Osteoblast (primary cell): ENCODE measurements at regions not wholly inside any gene's neighbourhood (a gene's known extent, or its start where the extent isn't known, plus 50 kb on each side); places are given as distances from the start of the nearest gene placed in this dataset.
"Not testable (repeated sequence)": the region's sequence is repeated elsewhere in the genome, so short reads cannot be mapped to it uniquely, and the experiment has no call there.

Experiments used
- DNase-seq: peaks from one replicate; pipeline ENCODE4 v3.0.0; 2011; ENCODE audit warnings: low spot score, mixed read lengths; ENCODE audit not compliant: insufficient read length; ENCODE audit errors: missing footprints
- H2AFZ ChIP-seq: 2 replicates; pipeline ENCODE4 v1.6.0; 2011; ENCODE audit warnings: mild to moderate bottlenecking, low read length
- H3K27ac ChIP-seq: 2 replicates; pipeline ENCODE4 v1.5.1; 2011; ENCODE audit warnings: mild to moderate bottlenecking, low read depth, low read length, moderate library complexity
- H3K27me3 ChIP-seq: 2 replicates; pipeline ENCODE4 v1.6.0; 2012; ENCODE audit warnings: mild to moderate bottlenecking, control low read depth, inconsistent platforms, low read length, moderate library complexity; ENCODE audit not compliant: insufficient read depth
- H3K36me3 ChIP-seq: 2 replicates; pipeline ENCODE4 v1.5.1; 2011; ENCODE audit warnings: mild to moderate bottlenecking, low read length, control low read depth, moderate library complexity; ENCODE audit not compliant: insufficient read depth
- H3K4me1 ChIP-seq: 2 replicates; pipeline ENCODE4 v1.5.1; 2011; ENCODE audit warnings: mild to moderate bottlenecking, low read length, control low read depth, moderate library complexity; ENCODE audit not compliant: insufficient read depth
- H3K4me2 ChIP-seq: 2 replicates; pipeline ENCODE4 v1.6.0; 2011; ENCODE audit warnings: mild to moderate bottlenecking, low read length; ENCODE audit not compliant: insufficient read depth
- H3K4me3 ChIP-seq: fragments of 200-600 bp; sonication (generic); 3 replicates; pipeline ENCODE4 v1.5.1; 2012; ENCODE audit warnings: mild to moderate bottlenecking, low read length, inconsistent platforms; ENCODE audit not compliant: insufficient read depth
- H3K79me2 ChIP-seq: 2 replicates; pipeline ENCODE4 v1.6.0; 2012; ENCODE audit warnings: mild to moderate bottlenecking, low read length, control low read depth, inconsistent platforms; ENCODE audit not compliant: insufficient read depth
- H3K9me3 ChIP-seq: 2 replicates; pipeline ENCODE4 v1.5.1; 2011; ENCODE audit warnings: low read depth, low read length, control low read depth
- H4K20me1 ChIP-seq: 2 replicates; pipeline ENCODE4 v1.6.0; 2012; ENCODE audit warnings: mild to moderate bottlenecking, low read length, control low read depth; ENCODE audit not compliant: insufficient read depth
- CTCF ChIP-seq: IDR thresholded peaks from 2 replicates; pipeline ENCODE4 v1.5.1; 2011; ENCODE audit warnings: mild to moderate bottlenecking, low read depth, low read length, moderate library complexity; ENCODE audit errors: extremely low read depth

GRCh38 chr11:29153078-29153477 is 863.8 kb downstream of the KCNA4 start:
- H3K79me2 ChIP-seq: no peaks in the 10 kb centered on the region
- no peaks in the 10 kb centered on the region for H3K27me3 ChIP-seq
- no peak for TF ChIP-seq CTCF
- H4K20me1 ChIP-seq: no peaks in the 10 kb centered on the region
- DNase-seq: no peak
- H3K4me3 ChIP-seq: no peak overlapping the region
- H3K36me3 ChIP-seq: no peaks in the 10 kb centered on the region
- H3K4me1 ChIP-seq: no peaks in the 10 kb centered on the region
- H3K27ac ChIP-seq: no peak overlapping the region
- H2AFZ ChIP-seq: no peak overlapping the region
- H3K4me2 ChIP-seq: no peak overlapping the region
- H3K9me3 ChIP-seq: no peaks in the 10 kb centered on the region

- H4K20me1 ChIP-seq, DNase-seq, H2AFZ ChIP-seq, H3K27me3 ChIP-seq, H3K36me3 ChIP-seq, H3K79me2 ChIP-seq, H3K4me3 ChIP-seq, H3K27ac ChIP-seq, H3K4me1 ChIP-seq, H3K9me3 ChIP-seq, H3K4me2 ChIP-seq: not testable (repeated sequence)
Measured at GRCh38 chr11:29142573-29142972, 874.3 kb downstream of the KCNA4 start.

- Histone ChIP-seq H3K79me2 (no peaks in the 10 kb centered on the region), H3K27ac (no peak overlapping the region), H3K4me1 (no peaks in the 10 kb centered on the region), H3K4me3 (no peak overlapping the region), H4K20me1 (no peaks in the 10 kb centered on the region), H3K36me3 (no peaks in the 10 kb centered on the region), H3K4me2 (no peak overlapping the region), H3K9me3 (no peaks in the 10 kb centered on the region), H3K27me3 (no peaks in the 10 kb centered on the region), H2AFZ (no peak overlapping the region)
- DNase-seq: peak; percentile 36
- no peak for TF ChIP-seq CTCF
Measured at GRCh38 chr11:29135504-29135903, 881.3 kb downstream of the KCNA4 start.

GRCh38 chr11:29131055-29131454 is 885.8 kb downstream of the KCNA4 start:
- Histone ChIP-seq H3K36me3 (no peaks in the 10 kb centered on the region), H2AFZ (no peak overlapping the region), H3K4me2 (no peak overlapping the region), H4K20me1 (no peaks in the 10 kb centered on the region), H3K27ac (no peak overlapping the region), H3K4me1 (peaks cover 5% of the 10 kb centered on the region), H3K9me3 (no peaks in the 10 kb centered on the region), H3K79me2 (no peaks in the 10 kb centered on the region), H3K4me3 (no peak overlapping the region), H3K27me3 (no peaks in the 10 kb centered on the region)
- no peak for DNase-seq
- TF ChIP-seq CTCF: no peak

- H3K27ac ChIP-seq: no peak overlapping the region
- no peaks in the 10 kb centered on the region for H3K36me3 ChIP-seq
- no peak for TF ChIP-seq CTCF
- no peaks in the 10 kb centered on the region for H4K20me1 ChIP-seq
- H3K9me3 ChIP-seq: no peaks in the 10 kb centered on the region
- H3K4me3 ChIP-seq: no peak overlapping the region
- peaks cover 5% of the 10 kb centered on the region for H3K4me1 ChIP-seq
- no peak overlapping the region for H3K4me2 ChIP-seq
- no peak overlapping the region for H2AFZ ChIP-seq
- no peak for DNase-seq
- no peaks in the 10 kb centered on the region for H3K79me2 ChIP-seq
- no peaks in the 10 kb centered on the region for H3K27me3 ChIP-seq
Measured at GRCh38 chr11:29129844-29130243, 887.0 kb downstream of the KCNA4 start.
